Fibroblast of lung (primary cell): ENCODE measurements at regions not wholly inside any gene's neighbourhood (a gene's known extent, or its start where the extent isn't known, plus 50 kb on each side); places are given as distances from the start of the nearest gene placed in this dataset.
A peak's percentile ranks its signal among the peaks of the same experiment; 100 is the strongest.

Experiments
- DNase-seq, 2 donors: peaks; one replicate each; pipeline versions ENCODE4 v3.0.0 to v3.0.0-alpha.2; 2010; ENCODE audit warnings: low read depth in 2 of 2
- H2AFZ ChIP-seq: 2 replicates; pipeline ENCODE4 v1.5.1; 2012; ENCODE audit warnings: low read length, control low read depth, inconsistent platforms
- H3K27ac ChIP-seq: 2 replicates; pipeline ENCODE4 v1.5.1; 2011; ENCODE audit warnings: low read length, control low read depth; ENCODE audit not compliant: insufficient read depth
- H3K27me3 ChIP-seq: 2 replicates; pipeline ENCODE4 v1.5.1; 2011; ENCODE audit warnings: mild to moderate bottlenecking, low read length; ENCODE audit not compliant: control insufficient read depth, insufficient read depth
- H3K36me3 ChIP-seq: 2 replicates; pipeline ENCODE4 v1.5.1; 2011; ENCODE audit warnings: low read length; ENCODE audit not compliant: control insufficient read depth, insufficient read depth
- H3K4me1 ChIP-seq: 2 replicates; pipeline ENCODE4 v1.5.1; 2011; ENCODE audit warnings: low read length; ENCODE audit not compliant: control insufficient read depth, insufficient read depth; ENCODE audit errors: extremely low read depth
- H3K4me2 ChIP-seq: 2 replicates; pipeline ENCODE4 v1.5.1; 2011; ENCODE audit warnings: low read length, control low read depth; ENCODE audit not compliant: insufficient read depth; ENCODE audit errors: extremely low read depth
- H3K4me3 ChIP-seq, 4 experiments: fragments of 200-600 bp in 1 of 4; sonication (generic) in 1 of 4; replicated peaks in 1 of 4; 2 replicates each; pipeline ENCODE4 v1.5.1; 2011 to 2016; ENCODE audit warnings: low read length in 4 of 4, low read depth in 3 of 4, mild to moderate bottlenecking in 3 of 4, control low read depth in 2 of 4, inconsistent platforms in 1 of 4, mixed read lengths in 1 of 4; ENCODE audit not compliant: insufficient read depth in 1 of 4; ENCODE audit errors: control extremely low read depth in 1 of 4
- H3K79me2 ChIP-seq: 2 replicates; pipeline ENCODE4 v1.5.1; 2012; ENCODE audit warnings: mild to moderate bottlenecking, low read length, inconsistent platforms; ENCODE audit not compliant: control insufficient read depth, insufficient read depth
- H3K9ac ChIP-seq: 2 replicates; pipeline ENCODE4 v1.5.1; 2011; ENCODE audit warnings: mild to moderate bottlenecking, low read length, control low read depth; ENCODE audit not compliant: insufficient read depth
- H3K9me3 ChIP-seq: 2 replicates; pipeline ENCODE4 v1.5.1; 2012; ENCODE audit warnings: low read depth, low read length; ENCODE audit not compliant: control insufficient read depth, insufficient read depth
- H4K20me1 ChIP-seq: 2 replicates; pipeline ENCODE4 v1.5.1; 2011; ENCODE audit warnings: low read length; ENCODE audit not compliant: control insufficient read depth, insufficient read depth; ENCODE audit errors: extremely low read depth
- EZH2 ChIP-seq: IDR thresholded peaks from 2 replicates; pipeline ENCODE4 v1.5.1; 2012; ENCODE audit warnings: low read length, control low read depth, mild to moderate bottlenecking; ENCODE audit errors: missing control alignments
- TF ChIP-seq, protein P1 (sequence below), 2 donors: IDR thresholded peaks in 1 of 2; conservative IDR thresholded peaks in 1 of 2; 1 replicate in 1 of 2; 2 replicates in 1 of 2; pipeline ENCODE4 v1.5.1; 2011 to 2012; ENCODE audit warnings: low read length in 2 of 2, control low read depth in 1 of 2, inconsistent platforms in 1 of 2, low read depth in 1 of 2, mild to moderate bottlenecking in 1 of 2

DNA sequence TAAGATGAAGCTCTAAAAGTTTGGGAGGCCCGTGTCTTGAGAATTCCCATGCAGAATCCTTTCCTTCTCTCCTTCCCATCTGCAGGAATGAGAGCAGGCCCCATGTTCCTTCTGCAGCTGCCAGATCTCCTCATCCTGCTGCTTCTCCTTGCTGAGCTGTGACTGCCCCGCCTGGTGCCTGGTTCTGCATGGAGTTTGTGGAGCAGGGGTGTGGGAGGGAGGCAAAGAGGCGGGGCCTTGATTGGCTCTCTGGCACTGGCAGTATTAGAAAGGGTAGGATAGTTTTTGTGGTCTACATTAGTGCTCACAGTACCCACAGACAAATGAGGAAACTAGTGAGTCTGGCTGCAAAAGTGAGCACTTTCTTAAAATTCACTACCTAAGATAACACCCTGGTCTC lies 91.1 kb upstream of the CLPB start:
- TF ChIP-seq, protein P1, sequence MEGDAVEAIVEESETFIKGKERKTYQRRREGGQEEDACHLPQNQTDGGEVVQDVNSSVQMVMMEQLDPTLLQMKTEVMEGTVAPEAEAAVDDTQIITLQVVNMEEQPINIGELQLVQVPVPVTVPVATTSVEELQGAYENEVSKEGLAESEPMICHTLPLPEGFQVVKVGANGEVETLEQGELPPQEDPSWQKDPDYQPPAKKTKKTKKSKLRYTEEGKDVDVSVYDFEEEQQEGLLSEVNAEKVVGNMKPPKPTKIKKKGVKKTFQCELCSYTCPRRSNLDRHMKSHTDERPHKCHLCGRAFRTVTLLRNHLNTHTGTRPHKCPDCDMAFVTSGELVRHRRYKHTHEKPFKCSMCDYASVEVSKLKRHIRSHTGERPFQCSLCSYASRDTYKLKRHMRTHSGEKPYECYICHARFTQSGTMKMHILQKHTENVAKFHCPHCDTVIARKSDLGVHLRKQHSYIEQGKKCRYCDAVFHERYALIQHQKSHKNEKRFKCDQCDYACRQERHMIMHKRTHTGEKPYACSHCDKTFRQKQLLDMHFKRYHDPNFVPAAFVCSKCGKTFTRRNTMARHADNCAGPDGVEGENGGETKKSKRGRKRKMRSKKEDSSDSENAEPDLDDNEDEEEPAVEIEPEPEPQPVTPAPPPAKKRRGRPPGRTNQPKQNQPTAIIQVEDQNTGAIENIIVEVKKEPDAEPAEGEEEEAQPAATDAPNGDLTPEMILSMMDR (conservative IDR thresholded peaks at IDR 0.05 in 1 of 2, IDR thresholded peaks at IDR 0.05 in 1 of 2; ENCODE audit: low read depth in 1 of 2, low read length in 2 of 2): no peak
- no peak for TF ChIP-seq EZH2

DNA sequence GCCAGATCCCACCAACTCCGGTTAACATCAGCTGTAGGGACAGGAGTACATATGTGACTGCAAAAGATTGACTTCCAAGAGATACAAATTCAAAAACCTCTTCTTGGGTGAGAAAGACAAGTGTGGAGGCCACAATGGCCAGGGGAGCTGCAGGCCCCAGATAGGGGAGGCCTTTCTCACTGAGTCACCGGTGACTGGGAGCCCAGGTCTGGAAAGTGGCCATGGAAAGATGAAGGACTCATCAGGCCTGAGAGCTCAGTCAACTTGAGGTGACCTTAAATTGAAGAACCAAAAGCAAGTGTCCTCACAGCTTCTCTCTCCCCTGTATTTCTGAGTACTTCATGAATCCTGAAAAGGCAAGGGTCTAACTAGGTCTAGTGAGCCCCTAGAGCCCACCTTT lies 90.4 kb upstream of the CLPB start:
- H3K36me3 ChIP-seq: no peaks in the 10 kb centered on the region
- no peaks in the 10 kb centered on the region for H3K27me3 ChIP-seq
- TF ChIP-seq, protein P1 (conservative IDR thresholded peaks at IDR 0.05 in 1 of 2, IDR thresholded peaks at IDR 0.05 in 1 of 2; ENCODE audit: low read depth in 1 of 2, low read length in 2 of 2): no peak
- TF ChIP-seq EZH2: no peak
- DNase-seq: peak in 1 of 2 donors; percentile 65
- H4K20me1 ChIP-seq: no peaks in the 10 kb centered on the region
- no peak overlapping the region for H2AFZ ChIP-seq
- no peak overlapping the region for H3K4me2 ChIP-seq
- no peaks in the 10 kb centered on the region for H3K4me1 ChIP-seq
- no peak overlapping the region for H3K27ac ChIP-seq
- no peak overlapping the region for H3K4me3 ChIP-seq
- H3K9me3 ChIP-seq: no peaks in the 10 kb centered on the region
- H3K9ac ChIP-seq: no peak overlapping the region
- H3K79me2 ChIP-seq: no peaks in the 10 kb centered on the region

More for the DNA sequence above, 91.1 kb upstream of the CLPB start:
- Histone ChIP-seq H3K4me2 (no peak overlapping the region), H3K27me3 (peaks cover 2% of the 10 kb centered on the region), H3K79me2 (no peaks in the 10 kb centered on the region), H3K27ac (no peak overlapping the region), H3K9me3 (no peaks in the 10 kb centered on the region), H3K4me1 (no peaks in the 10 kb centered on the region), H4K20me1 (no peaks in the 10 kb centered on the region), H3K9ac (no peak overlapping the region), H3K36me3 (no peaks in the 10 kb centered on the region), H2AFZ (no peak overlapping the region), H3K4me3 (no peak overlapping the region)
- no peak for DNase-seq

DNA sequence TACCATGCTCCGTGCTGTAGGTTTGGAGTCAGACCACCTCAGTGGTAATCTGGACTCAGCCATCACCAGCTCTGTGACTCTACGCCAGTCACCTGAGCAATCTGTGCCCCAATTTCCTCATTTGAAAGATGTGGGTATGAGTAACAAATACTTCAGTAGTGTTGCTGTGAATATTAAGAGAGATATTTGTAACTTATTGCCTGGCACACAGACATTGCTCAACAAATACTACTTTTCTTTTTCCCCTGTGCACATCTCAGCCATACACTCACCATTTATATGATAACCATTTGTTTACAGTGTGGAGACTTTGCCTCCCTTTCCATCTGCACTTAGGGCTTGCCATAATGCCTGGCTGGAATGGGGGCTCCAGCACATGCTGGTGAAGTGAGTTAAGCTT lies 89.7 kb upstream of the CLPB start:
- no peak for DNase-seq
- no peaks in the 10 kb centered on the region for H4K20me1 ChIP-seq
- H3K9ac ChIP-seq: no peak overlapping the region
- no peaks in the 10 kb centered on the region for H3K36me3 ChIP-seq
- no peak overlapping the region for H3K4me2 ChIP-seq
- H3K27me3 ChIP-seq: no peaks in the 10 kb centered on the region
- TF ChIP-seq, protein P1 (conservative IDR thresholded peaks at IDR 0.05 in 1 of 2, IDR thresholded peaks at IDR 0.05 in 1 of 2; ENCODE audit: low read depth in 1 of 2, low read length in 2 of 2): no peak
- TF ChIP-seq EZH2: no peak
- H3K4me3 ChIP-seq: no peak overlapping the region
- no peaks in the 10 kb centered on the region for H3K9me3 ChIP-seq
- H2AFZ ChIP-seq: no peak overlapping the region
- H3K4me1 ChIP-seq: no peaks in the 10 kb centered on the region
- H3K79me2 ChIP-seq: no peaks in the 10 kb centered on the region
- no peak overlapping the region for H3K27ac ChIP-seq
